ENCODE measurements at regions not wholly inside any gene's neighbourhood (a gene's known extent, or its start where the extent isn't known, plus 50 kb on each side); places are given as distances from the start of the nearest gene placed in this dataset.

- H3K27me3 ChIP-seq: no peaks in the 10 kb centered on the region
- H3K9me3 ChIP-seq: no peaks in the 10 kb centered on the region; the same call in 1 of the 2 replicates
- no peak overlapping the region for H3K4me3 ChIP-seq (ENCODE audit: low read depth, low read length)
- no peak for DNase-seq
- no peaks in the 10 kb centered on the region for H3K36me3 ChIP-seq
- H3K4me1 ChIP-seq: peaks cover 15% of the 10 kb centered on the region
- TF ChIP-seq CTCF (IDR thresholded peaks at IDR 0.05; ENCODE audit: low read depth, low read length): no peak
Observed at GRCh38 chr6:77337392-77337791, 125.9 kb downstream of the HTR1B start.

- Histone ChIP-seq H3K4me3 (ENCODE audit: low read depth, low read length) (no peak overlapping the region), H3K27me3 (no peaks in the 10 kb centered on the region), H3K4me1 (no peaks in the 10 kb centered on the region), H3K9me3 (no peaks in the 10 kb centered on the region; the same call in 1 of the 2 replicates), H3K36me3 (no peaks in the 10 kb centered on the region)
- no peak for TF ChIP-seq CTCF (IDR thresholded peaks at IDR 0.05; ENCODE audit: low read depth, low read length)
- no peak for DNase-seq
Observed at GRCh38 chr6:77334093-77334492, 129.2 kb downstream of the HTR1B start.

GRCh38 chr6:77332915-77333623 lies 130.2 kb downstream of the HTR1B start:
- TF ChIP-seq CTCF (IDR thresholded peaks at IDR 0.05; ENCODE audit: low read depth, low read length): no peak

GRCh38 chr6:77326711-77327110 lies 136.6 kb downstream of the HTR1B start:
- no peaks in the 10 kb centered on the region for H3K9me3 ChIP-seq
- TF ChIP-seq CTCF (IDR thresholded peaks at IDR 0.05; ENCODE audit: low read depth, low read length): no peak
- no peaks in the 10 kb centered on the region for H3K4me1 ChIP-seq
- no peak for DNase-seq
- H3K36me3 ChIP-seq: no peaks in the 10 kb centered on the region
- H3K27me3 ChIP-seq: no peaks in the 10 kb centered on the region
- H3K4me3 ChIP-seq (ENCODE audit: low read depth, low read length): no peak overlapping the region

More at GRCh38 chr6:77332915-77333623, 130.2 kb downstream of the HTR1B start:
- Histone ChIP-seq H3K36me3 (no peaks in the 10 kb centered on the region), H3K4me3 (ENCODE audit: low read depth, low read length) (no peak overlapping the region), H3K27me3 (no peaks in the 10 kb centered on the region), H3K9me3 (no peaks in the 10 kb centered on the region; the same call in 1 of the 2 replicates), H3K4me1 (no peaks in the 10 kb centered on the region)
- no peak for DNase-seq

- no peaks in the 10 kb centered on the region for H3K9me3 ChIP-seq
- no peak for TF ChIP-seq CTCF (IDR thresholded peaks at IDR 0.05; ENCODE audit: low read depth, low read length)
- no peak for DNase-seq
- H3K27me3 ChIP-seq: no peaks in the 10 kb centered on the region
- H3K4me1 ChIP-seq: no peaks in the 10 kb centered on the region
- no peak overlapping the region for H3K4me3 ChIP-seq (ENCODE audit: low read depth, low read length)
- H3K36me3 ChIP-seq: no peaks in the 10 kb centered on the region
Observed at GRCh38 chr6:77326029-77326428, 137.3 kb downstream of the HTR1B start.

- H3K9me3 ChIP-seq: no peaks in the 10 kb centered on the region
- TF ChIP-seq CTCF (IDR thresholded peaks at IDR 0.05; ENCODE audit: low read depth, low read length): no peak
- no peak overlapping the region for H3K4me3 ChIP-seq (ENCODE audit: low read depth, low read length)
- no peak for DNase-seq
- no peaks in the 10 kb centered on the region for H3K27me3 ChIP-seq
- no peaks in the 10 kb centered on the region for H3K4me1 ChIP-seq
- H3K36me3 ChIP-seq: no peaks in the 10 kb centered on the region
Observed at GRCh38 chr6:77324866-77325265, 138.4 kb downstream of the HTR1B start.

All from BE2C (cell line).